ENCODE measurements at regions not wholly inside any gene's neighbourhood (a gene's known extent, or its start where the extent isn't known, plus 50 kb on each side); places are given as distances from the start of the nearest gene placed in this dataset.

DNA sequence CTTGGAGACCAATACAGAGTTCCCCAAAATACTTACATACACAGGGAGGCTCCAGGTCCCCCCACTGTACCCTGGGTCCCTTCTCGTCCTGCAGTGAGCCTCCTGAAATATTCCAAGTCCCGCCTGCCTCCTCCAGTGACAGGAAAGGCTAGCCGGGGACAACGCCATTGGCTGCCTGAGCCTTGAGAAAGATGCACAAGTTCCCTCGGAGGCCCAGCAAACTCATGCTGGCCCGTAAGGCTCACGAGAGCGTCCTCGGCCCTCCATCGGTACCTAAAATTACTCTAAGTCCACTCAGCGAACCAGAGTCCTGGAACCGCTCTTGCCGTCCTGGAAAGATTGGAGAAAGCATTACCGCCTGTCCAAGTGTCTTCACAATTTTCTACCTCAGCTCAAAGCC, 228.6 kb downstream of the ADAM29 start:
- H3K27ac ChIP-seq (ENCODE audit: low read depth), result no peak overlapping the region
- H3K4me3 Mint-ChIP-seq, result no peak overlapping the region
- H3K27me3 Mint-ChIP-seq (ENCODE audit: insufficient read depth, low read depth, poor library complexity), result no peaks in the 10 kb centered on the region
- no peaks in the 10 kb centered on the region for H3K36me3 ChIP-seq (ENCODE audit: insufficient read depth)
- H4K20me1 ChIP-seq (replicated peaks; ENCODE audit: insufficient read depth), result no peaks in the 10 kb centered on the region
- no peaks in the 10 kb centered on the region for H3K4me1 Mint-ChIP-seq
- DNase-seq (ENCODE audit: low spot score), result no peak
- H3K27me3 ChIP-seq (ENCODE audit: insufficient read depth), result no peaks in the 10 kb centered on the region
- H3K9me2 ChIP-seq (ENCODE audit: insufficient read depth), result peaks cover 8% of the 10 kb centered on the region; the same call in 1 of the 2 replicates
- H3K4me1 ChIP-seq (ENCODE audit: insufficient read depth), result no peaks in the 10 kb centered on the region
- no peaks in the 10 kb centered on the region for H3F3A ChIP-seq (replicated peaks; ENCODE audit: low read depth)
- ATAC-seq, result no peak
- H3K4me3 ChIP-seq, result no peak overlapping the region
- TF ChIP-seq, protein P1, sequence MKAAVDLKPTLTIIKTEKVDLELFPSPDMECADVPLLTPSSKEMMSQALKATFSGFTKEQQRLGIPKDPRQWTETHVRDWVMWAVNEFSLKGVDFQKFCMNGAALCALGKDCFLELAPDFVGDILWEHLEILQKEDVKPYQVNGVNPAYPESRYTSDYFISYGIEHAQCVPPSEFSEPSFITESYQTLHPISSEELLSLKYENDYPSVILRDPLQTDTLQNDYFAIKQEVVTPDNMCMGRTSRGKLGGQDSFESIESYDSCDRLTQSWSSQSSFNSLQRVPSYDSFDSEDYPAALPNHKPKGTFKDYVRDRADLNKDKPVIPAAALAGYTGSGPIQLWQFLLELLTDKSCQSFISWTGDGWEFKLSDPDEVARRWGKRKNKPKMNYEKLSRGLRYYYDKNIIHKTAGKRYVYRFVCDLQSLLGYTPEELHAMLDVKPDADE (IDR thresholded peaks at IDR 0.05), result no peak
- TF ChIP-seq CREB1 (CRISPR knock-in tag; IDR thresholded peaks at IDR 0.05; ENCODE audit: low read depth) (no peak), ZNF114 (CRISPR knock-in tag; IDR thresholded peaks at IDR 0.05) (no peak), NANOG (IDR thresholded peaks at IDR 0.05; ENCODE audit: borderline replicate concordance) (no peak), POLR2AphosphoS5 (IDR thresholded peaks at IDR 0.05; ENCODE audit: low read depth) (no peak), ZNF331 (CRISPR knock-in tag; IDR thresholded peaks at IDR 0.05; ENCODE audit: low read depth) (no peak), EZH2 (IDR thresholded peaks at IDR 0.05; ENCODE audit: low read depth, unreplicated experiment) (no peak), JUNB (IDR thresholded peaks at IDR 0.05; ENCODE audit: unreplicated experiment) (no peak), EZH2phosphoT487 (IDR thresholded peaks at IDR 0.05; ENCODE audit: unreplicated experiment) (no peak), STAT1 (IDR thresholded peaks at IDR 0.05; ENCODE audit: unreplicated experiment) (no peak)
- TF ChIP-seq, protein P2, sequence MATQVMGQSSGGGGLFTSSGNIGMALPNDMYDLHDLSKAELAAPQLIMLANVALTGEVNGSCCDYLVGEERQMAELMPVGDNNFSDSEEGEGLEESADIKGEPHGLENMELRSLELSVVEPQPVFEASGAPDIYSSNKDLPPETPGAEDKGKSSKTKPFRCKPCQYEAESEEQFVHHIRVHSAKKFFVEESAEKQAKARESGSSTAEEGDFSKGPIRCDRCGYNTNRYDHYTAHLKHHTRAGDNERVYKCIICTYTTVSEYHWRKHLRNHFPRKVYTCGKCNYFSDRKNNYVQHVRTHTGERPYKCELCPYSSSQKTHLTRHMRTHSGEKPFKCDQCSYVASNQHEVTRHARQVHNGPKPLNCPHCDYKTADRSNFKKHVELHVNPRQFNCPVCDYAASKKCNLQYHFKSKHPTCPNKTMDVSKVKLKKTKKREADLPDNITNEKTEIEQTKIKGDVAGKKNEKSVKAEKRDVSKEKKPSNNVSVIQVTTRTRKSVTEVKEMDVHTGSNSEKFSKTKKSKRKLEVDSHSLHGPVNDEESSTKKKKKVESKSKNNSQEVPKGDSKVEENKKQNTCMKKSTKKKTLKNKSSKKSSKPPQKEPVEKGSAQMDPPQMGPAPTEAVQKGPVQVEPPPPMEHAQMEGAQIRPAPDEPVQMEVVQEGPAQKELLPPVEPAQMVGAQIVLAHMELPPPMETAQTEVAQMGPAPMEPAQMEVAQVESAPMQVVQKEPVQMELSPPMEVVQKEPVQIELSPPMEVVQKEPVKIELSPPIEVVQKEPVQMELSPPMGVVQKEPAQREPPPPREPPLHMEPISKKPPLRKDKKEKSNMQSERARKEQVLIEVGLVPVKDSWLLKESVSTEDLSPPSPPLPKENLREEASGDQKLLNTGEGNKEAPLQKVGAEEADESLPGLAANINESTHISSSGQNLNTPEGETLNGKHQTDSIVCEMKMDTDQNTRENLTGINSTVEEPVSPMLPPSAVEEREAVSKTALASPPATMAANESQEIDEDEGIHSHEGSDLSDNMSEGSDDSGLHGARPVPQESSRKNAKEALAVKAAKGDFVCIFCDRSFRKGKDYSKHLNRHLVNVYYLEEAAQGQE (IDR thresholded peaks at IDR 0.05; ENCODE audit: unreplicated experiment), result no peak
- TF ChIP-seq, protein P3, sequence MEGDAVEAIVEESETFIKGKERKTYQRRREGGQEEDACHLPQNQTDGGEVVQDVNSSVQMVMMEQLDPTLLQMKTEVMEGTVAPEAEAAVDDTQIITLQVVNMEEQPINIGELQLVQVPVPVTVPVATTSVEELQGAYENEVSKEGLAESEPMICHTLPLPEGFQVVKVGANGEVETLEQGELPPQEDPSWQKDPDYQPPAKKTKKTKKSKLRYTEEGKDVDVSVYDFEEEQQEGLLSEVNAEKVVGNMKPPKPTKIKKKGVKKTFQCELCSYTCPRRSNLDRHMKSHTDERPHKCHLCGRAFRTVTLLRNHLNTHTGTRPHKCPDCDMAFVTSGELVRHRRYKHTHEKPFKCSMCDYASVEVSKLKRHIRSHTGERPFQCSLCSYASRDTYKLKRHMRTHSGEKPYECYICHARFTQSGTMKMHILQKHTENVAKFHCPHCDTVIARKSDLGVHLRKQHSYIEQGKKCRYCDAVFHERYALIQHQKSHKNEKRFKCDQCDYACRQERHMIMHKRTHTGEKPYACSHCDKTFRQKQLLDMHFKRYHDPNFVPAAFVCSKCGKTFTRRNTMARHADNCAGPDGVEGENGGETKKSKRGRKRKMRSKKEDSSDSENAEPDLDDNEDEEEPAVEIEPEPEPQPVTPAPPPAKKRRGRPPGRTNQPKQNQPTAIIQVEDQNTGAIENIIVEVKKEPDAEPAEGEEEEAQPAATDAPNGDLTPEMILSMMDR (conservative IDR thresholded peaks at IDR 0.05; ENCODE audit: low read depth in 2 of 2), result no peak
- TF ChIP-seq, protein P4, sequence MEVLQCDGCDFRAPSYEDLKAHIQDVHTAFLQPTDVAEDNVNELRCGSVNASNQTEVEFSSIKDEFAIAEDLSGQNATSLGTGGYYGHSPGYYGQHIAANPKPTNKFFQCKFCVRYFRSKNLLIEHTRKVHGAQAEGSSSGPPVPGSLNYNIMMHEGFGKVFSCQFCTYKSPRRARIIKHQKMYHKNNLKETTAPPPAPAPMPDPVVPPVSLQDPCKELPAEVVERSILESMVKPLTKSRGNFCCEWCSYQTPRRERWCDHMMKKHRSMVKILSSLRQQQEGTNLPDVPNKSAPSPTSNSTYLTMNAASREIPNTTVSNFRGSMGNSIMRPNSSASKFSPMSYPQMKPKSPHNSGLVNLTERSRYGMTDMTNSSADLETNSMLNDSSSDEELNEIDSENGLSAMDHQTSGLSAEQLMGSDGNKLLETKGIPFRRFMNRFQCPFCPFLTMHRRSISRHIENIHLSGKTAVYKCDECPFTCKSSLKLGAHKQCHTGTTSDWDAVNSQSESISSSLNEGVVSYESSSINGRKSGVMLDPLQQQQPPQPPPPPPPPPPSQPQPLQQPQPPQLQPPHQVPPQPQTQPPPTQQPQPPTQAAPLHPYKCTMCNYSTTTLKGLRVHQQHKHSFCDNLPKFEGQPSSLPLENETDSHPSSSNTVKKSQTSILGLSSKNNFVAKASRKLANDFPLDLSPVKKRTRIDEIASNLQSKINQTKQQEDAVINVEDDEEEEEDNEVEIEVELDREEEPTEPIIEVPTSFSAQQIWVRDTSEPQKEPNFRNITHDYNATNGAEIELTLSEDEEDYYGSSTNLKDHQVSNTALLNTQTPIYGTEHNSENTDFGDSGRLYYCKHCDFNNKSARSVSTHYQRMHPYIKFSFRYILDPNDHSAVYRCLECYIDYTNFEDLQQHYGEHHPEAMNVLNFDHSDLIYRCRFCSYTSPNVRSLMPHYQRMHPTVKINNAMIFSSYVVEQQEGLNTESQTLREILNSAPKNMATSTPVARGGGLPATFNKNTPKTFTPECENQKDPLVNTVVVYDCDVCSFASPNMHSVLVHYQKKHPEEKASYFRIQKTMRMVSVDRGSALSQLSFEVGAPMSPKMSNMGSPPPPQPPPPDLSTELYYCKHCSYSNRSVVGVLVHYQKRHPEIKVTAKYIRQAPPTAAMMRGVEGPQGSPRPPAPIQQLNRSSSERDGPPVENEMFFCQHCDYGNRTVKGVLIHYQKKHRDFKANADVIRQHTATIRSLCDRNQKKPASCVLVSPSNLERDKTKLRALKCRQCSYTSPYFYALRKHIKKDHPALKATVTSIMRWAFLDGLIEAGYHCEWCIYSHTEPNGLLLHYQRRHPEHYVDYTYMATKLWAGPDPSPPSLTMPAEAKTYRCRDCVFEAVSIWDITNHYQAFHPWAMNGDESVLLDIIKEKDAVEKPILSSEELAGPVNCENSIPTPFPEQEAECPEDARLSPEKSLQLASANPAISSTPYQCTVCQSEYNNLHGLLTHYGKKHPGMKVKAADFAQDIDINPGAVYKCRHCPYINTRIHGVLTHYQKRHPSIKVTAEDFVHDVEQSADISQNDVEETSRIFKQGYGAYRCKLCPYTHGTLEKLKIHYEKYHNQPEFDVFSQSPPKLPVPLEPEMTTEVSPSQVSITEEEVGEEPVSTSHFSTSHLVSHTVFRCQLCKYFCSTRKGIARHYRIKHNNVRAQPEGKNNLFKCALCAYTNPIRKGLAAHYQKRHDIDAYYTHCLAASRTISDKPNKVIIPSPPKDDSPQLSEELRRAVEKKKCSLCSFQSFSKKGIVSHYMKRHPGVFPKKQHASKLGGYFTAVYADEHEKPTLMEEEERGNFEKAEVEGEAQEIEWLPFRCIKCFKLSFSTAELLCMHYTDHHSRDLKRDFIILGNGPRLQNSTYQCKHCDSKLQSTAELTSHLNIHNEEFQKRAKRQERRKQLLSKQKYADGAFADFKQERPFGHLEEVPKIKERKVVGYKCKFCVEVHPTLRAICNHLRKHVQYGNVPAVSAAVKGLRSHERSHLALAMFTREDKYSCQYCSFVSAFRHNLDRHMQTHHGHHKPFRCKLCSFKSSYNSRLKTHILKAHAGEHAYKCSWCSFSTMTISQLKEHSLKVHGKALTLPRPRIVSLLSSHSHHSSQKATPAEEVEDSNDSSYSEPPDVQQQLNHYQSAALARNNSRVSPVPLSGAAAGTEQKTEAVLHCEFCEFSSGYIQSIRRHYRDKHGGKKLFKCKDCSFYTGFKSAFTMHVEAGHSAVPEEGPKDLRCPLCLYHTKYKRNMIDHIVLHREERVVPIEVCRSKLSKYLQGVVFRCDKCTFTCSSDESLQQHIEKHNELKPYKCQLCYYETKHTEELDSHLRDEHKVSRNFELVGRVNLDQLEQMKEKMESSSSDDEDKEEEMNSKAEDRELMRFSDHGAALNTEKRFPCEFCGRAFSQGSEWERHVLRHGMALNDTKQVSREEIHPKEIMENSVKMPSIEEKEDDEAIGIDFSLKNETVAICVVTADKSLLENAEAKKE (CRISPR knock-in tag; IDR thresholded peaks at IDR 0.05), result no peak
- H3K36me3 Mint-ChIP-seq (ENCODE audit: low read depth), result no peaks in the 10 kb centered on the region
- no peaks in the 10 kb centered on the region for H3K79me2 ChIP-seq (replicated peaks; ENCODE audit: insufficient read depth)
- 0 out of 3 replicates have a peak, but pooled peaks cover 4% of the 10 kb centered on the region for H3K9me3 Mint-ChIP-seq
- H2AFZ ChIP-seq, result no peak overlapping the region
- no peak overlapping the region for H3K4me2 ChIP-seq
- H3K27ac Mint-ChIP-seq, result no peak overlapping the region

All from GM23338 (cell line).